Activated T-cell treated with anti-CD3 and anti-CD28 coated beads, Interleukin-2, amount 50 U/mL, for 4 hours (primary cell): ENCODE measurements at regions not wholly inside any gene's neighbourhood (a gene's known extent, or its start where the extent isn't known, plus 50 kb on each side); places are given as distances from the start of the nearest gene placed in this dataset.
A peak's percentile ranks its signal among the peaks of the same experiment; 100 is the strongest.

ENCODE experiments used
- ATAC-seq, 2 donors: fragments of 200-7000 bp; cut with Tn5 transposase; one replicate each; pipeline ENCODE4 v1.10.0; 2021
- DNase-seq: peaks from one replicate; pipeline ENCODE4 v3.0.0-alpha.2; 2020
- H3K27me3 Mint-ChIP-seq: one replicate; pipeline ENCODE4 v1.8.0; 2021; ENCODE audit warnings: low read depth, mixed read lengths
- H3K36me3 Mint-ChIP-seq: one replicate; pipeline ENCODE4 v1.8.0; 2022; ENCODE audit warnings: mixed read lengths; ENCODE audit not compliant: insufficient read depth
- H3K4me1 Mint-ChIP-seq: one replicate; pipeline ENCODE4 v1.8.0; 2021; ENCODE audit warnings: low read depth, mixed read lengths
- H3K4me3 Mint-ChIP-seq: one replicate; pipeline ENCODE4 v1.8.0; 2021; ENCODE audit warnings: mild to moderate bottlenecking, moderate library complexity, mixed read lengths
- H3K9me3 Mint-ChIP-seq: one replicate; pipeline ENCODE4 v1.8.0; 2021; ENCODE audit warnings: mixed read lengths

GRCh38 chr4:153122855-153123254 is 81.4 kb upstream of the TRIM2 start:
- Mint-ChIP-seq H3K4me3 (no peak overlapping the region), H3K36me3 (no peaks in the 10 kb centered on the region), H3K4me1 (peaks cover 7% of the 10 kb centered on the region), H3K9me3 (no peaks in the 10 kb centered on the region), H3K27me3 (no peaks in the 10 kb centered on the region)
- DNase-seq (no peak), ATAC-seq (no peak)

- no peak overlapping the region for H3K4me3 Mint-ChIP-seq
- ATAC-seq (no peak), DNase-seq (no peak)
- no peaks in the 10 kb centered on the region for H3K9me3 Mint-ChIP-seq
- H3K36me3 Mint-ChIP-seq: no peaks in the 10 kb centered on the region
- no peaks in the 10 kb centered on the region for H3K27me3 Mint-ChIP-seq
- H3K4me1 Mint-ChIP-seq: peaks cover 1% of the 10 kb centered on the region
Observed at GRCh38 chr4:153126137-153126536, 78.1 kb upstream of the TRIM2 start.

- H3K4me3 Mint-ChIP-seq: no peak overlapping the region
- no peaks in the 10 kb centered on the region for H3K27me3 Mint-ChIP-seq
- H3K9me3 Mint-ChIP-seq: no peaks in the 10 kb centered on the region
- no peaks in the 10 kb centered on the region for H3K36me3 Mint-ChIP-seq
- DNase-seq (peak; percentile 85), ATAC-seq (peak; percentile 72 to 86)
- H3K4me1 Mint-ChIP-seq: peaks cover 1% of the 10 kb centered on the region
Observed at GRCh38 chr4:153127760-153128494, 76.3 kb upstream of the TRIM2 start.

GRCh38 chr4:153131596-153131995 is 72.6 kb upstream of the TRIM2 start:
- Mint-ChIP-seq H3K36me3 (no peaks in the 10 kb centered on the region), H3K27me3 (no peaks in the 10 kb centered on the region), H3K9me3 (no peaks in the 10 kb centered on the region)

GRCh38 chr4:153137159-153137558 is 67.1 kb upstream of the TRIM2 start:
- no peak for DNase-seq
- Mint-ChIP-seq H3K27me3 (peaks cover 2% of the 10 kb centered on the region), H3K36me3 (no peaks in the 10 kb centered on the region), H3K9me3 (no peaks in the 10 kb centered on the region), H3K4me1 (peaks cover 11% of the 10 kb centered on the region), H3K4me3 (no peak overlapping the region)
- ATAC-seq: no peak

More at GRCh38 chr4:153131596-153131995, 72.6 kb upstream of the TRIM2 start:
- H3K4me1 Mint-ChIP-seq: peaks cover 13% of the 10 kb centered on the region
- DNase-seq: no peak
- no peak for ATAC-seq
- no peak overlapping the region for H3K4me3 Mint-ChIP-seq

GRCh38 chr4:153137677-153138630 is 66.3 kb upstream of the TRIM2 start:
- DNase-seq (no peak), ATAC-seq (no peak)
- no peak overlapping the region for H3K4me3 Mint-ChIP-seq
- H3K36me3 Mint-ChIP-seq: no peaks in the 10 kb centered on the region
- peaks cover 3% of the 10 kb centered on the region for H3K27me3 Mint-ChIP-seq
- no peaks in the 10 kb centered on the region for H3K9me3 Mint-ChIP-seq
- H3K4me1 Mint-ChIP-seq: peaks cover 11% of the 10 kb centered on the region

GRCh38 chr4:153138736-153139135 is 65.5 kb upstream of the TRIM2 start:
- peaks cover 3% of the 10 kb centered on the region for H3K27me3 Mint-ChIP-seq
- DNase-seq: no peak
- no peaks in the 10 kb centered on the region for H3K36me3 Mint-ChIP-seq
- no peak overlapping the region for H3K4me3 Mint-ChIP-seq
- no peak for ATAC-seq
- H3K9me3 Mint-ChIP-seq: no peaks in the 10 kb centered on the region
- H3K4me1 Mint-ChIP-seq: peaks cover 15% of the 10 kb centered on the region

DNA sequence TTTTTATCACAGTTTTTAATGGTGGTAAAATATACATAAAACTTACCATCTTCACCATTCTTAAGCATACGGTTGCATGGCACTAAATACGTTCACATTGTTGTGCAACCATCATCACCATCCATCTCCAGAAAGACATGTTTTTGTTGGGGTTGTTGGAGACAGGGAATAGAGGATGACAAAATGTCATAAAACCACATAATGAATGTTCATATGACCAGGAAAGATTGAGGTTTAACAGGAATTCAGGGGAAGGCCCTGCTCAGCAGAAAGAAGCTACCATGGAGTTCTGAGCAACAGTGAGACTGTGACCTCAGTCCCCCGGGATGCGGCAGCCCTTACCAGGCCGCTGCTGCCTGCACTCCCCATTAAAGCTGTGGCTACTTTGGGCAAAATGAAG is 63.9 kb upstream of the TRIM2 start:
- Mint-ChIP-seq H3K4me3 (no peak overlapping the region), H3K9me3 (no peaks in the 10 kb centered on the region), H3K36me3 (no peaks in the 10 kb centered on the region), H3K4me1 (peaks cover 6% of the 10 kb centered on the region), H3K27me3 (peaks cover 3% of the 10 kb centered on the region)
- DNase-seq (no peak), ATAC-seq (no peak)

DNA sequence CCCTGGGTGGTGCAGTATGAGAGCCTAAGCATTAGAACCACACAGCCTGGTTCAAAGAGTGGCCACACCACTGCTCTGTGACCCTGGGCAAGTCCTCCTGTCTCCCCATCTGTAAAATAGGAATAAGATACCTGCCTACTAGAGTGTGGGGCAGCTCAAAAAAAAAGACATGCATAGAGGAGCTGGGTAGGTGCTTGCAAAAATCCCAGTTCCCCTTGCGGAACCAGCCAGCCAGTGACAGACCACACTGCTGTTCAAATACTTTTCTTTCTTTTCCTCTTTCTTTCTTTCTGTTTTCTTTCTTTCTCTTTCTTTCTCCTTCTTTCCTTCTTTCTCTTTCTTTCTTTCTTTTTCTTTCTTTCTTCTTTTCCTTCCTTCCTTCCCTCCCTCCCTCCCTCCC is 63.0 kb upstream of the TRIM2 start:
- H3K36me3 Mint-ChIP-seq: no peaks in the 10 kb centered on the region
- peaks cover 3% of the 10 kb centered on the region for H3K27me3 Mint-ChIP-seq
- H3K4me3 Mint-ChIP-seq: no peak overlapping the region
- H3K4me1 Mint-ChIP-seq: peaks cover 6% of the 10 kb centered on the region
- no peak for ATAC-seq
- no peaks in the 10 kb centered on the region for H3K9me3 Mint-ChIP-seq
- no peak for DNase-seq

GRCh38 chr4:153142700-153143438 is 61.4 kb upstream of the TRIM2 start:
- Mint-ChIP-seq H3K36me3 (no peaks in the 10 kb centered on the region), H3K4me1 (peaks cover 6% of the 10 kb centered on the region), H3K4me3 (no peak overlapping the region), H3K27me3 (peaks cover 3% of the 10 kb centered on the region), H3K9me3 (no peaks in the 10 kb centered on the region)
- ATAC-seq: peak; percentile 66 to 71
- DNase-seq: peak; percentile 43

DNA sequence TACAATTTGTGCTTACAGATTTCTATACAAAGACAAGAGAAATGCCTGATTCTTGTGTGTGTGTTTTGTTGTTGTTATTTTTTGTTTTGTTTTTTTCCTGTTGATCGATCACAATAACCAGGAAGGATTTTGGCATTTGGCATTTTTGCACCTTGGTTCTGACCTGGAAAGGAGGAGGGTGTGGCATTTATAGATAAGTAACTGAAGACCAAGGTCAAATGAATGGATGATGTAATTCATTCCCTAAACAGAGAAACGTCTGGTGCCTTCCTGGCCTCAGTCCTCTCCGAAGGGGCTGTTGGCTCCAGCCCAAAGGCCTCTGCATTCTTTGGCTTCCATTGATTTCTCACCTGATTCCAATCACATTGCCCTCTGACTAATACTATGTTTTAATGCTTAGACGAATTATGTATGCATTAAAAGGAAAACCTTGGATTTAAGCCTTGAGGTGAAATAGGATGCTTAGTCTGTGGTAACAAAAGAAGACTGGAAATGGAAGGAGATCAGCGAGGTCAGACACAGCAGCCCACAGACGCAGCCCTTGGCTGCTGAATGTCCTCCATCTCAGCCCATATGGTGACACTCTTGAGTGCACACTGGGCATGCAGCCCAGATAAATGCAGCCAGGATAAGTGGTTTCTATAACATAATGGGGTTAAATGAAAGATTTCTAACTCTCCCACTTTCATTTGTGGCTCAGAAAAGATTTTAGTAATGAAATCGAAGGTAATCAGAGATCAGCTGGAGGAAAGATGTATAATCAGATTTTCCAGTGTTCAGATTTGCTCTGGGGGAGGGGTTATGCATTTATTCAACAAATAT is 60.5 kb upstream of the TRIM2 start:
- Mint-ChIP-seq H3K4me3 (no peak overlapping the region), H3K4me1 (peaks cover 6% of the 10 kb centered on the region), H3K27me3 (peaks cover 3% of the 10 kb centered on the region), H3K9me3 (no peaks in the 10 kb centered on the region), H3K36me3 (no peaks in the 10 kb centered on the region)
- DNase-seq (no peak), ATAC-seq (no peak)

DNA sequence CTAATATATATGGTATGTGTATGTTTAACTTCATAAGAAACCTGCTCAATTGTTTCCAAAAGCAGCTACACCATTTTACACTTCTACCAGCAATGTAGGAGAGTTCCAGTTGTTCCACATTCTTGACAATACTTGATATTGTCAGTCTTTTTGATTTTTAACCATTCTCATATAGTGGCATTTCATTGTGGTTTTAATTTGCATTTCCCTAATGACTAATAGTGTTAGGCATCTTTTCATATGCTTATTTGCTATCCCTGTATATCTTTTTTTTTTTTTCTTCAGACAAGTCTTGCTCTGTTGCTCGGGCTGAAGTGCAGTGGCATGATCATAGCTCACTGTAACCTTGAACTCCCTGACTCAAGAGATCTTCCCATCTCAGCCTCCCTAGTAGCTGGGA is 58.2 kb upstream of the TRIM2 start:
- no peak overlapping the region for H3K4me3 Mint-ChIP-seq
- H3K4me1 Mint-ChIP-seq: peaks cover 6% of the 10 kb centered on the region
- DNase-seq (no peak), ATAC-seq (no peak)
- H3K9me3 Mint-ChIP-seq: no peaks in the 10 kb centered on the region
- H3K27me3 Mint-ChIP-seq: peaks cover 3% of the 10 kb centered on the region
- H3K36me3 Mint-ChIP-seq: no peaks in the 10 kb centered on the region

GRCh38 chr4:153146961-153147360 is 57.3 kb upstream of the TRIM2 start:
- no peak for ATAC-seq
- Mint-ChIP-seq H3K9me3 (no peaks in the 10 kb centered on the region), H3K4me1 (peaks cover 11% of the 10 kb centered on the region), H3K36me3 (no peaks in the 10 kb centered on the region), H3K4me3 (no peak overlapping the region), H3K27me3 (peaks cover 8% of the 10 kb centered on the region)
- no peak for DNase-seq

DNA sequence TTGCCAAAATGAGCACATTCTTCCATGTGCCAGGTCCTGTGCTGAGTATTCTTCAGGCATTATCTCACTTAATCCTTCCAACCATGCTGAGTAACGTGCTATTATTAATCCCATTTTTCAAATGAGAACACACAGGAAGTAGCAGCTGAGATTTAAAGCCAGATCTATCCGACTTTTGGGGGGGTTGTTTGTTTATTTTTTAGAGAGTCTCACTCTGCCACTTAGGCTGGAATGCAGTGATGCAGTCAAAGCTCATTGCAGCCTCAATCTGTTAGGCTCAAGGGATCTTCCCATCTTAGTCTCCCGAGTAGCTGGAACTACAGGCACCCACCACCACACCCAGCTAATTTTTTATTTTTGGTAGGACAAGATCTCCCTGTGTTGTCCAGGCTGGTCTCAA is 55.5 kb upstream of the TRIM2 start:
- Mint-ChIP-seq H3K9me3 (no peaks in the 10 kb centered on the region), H3K27me3 (peaks cover 5% of the 10 kb centered on the region), H3K4me1 (peaks cover 21% of the 10 kb centered on the region), H3K36me3 (no peaks in the 10 kb centered on the region), H3K4me3 (no peak overlapping the region)
- DNase-seq (no peak), ATAC-seq (no peak)
